ENCODE measurements at regions not wholly inside any gene's neighbourhood (a gene's known extent, or its start where the extent isn't known, plus 50 kb on each side); places are given as distances from the start of the nearest gene placed in this dataset.

- intact Hi-C loops (cut with DNase I) = no loop called here
- DNase-seq (ENCODE audit: low spot score) = no peak
Measured at GRCh38 chr14:99072433-99072832, 199.6 kb downstream of the BCL11B start.

GRCh38 chr14:99072956-99073355 lies 199.0 kb downstream of the BCL11B start:
- intact Hi-C loops (cut with DNase I) = no loop called here
- DNase-seq (ENCODE audit: low spot score) = no peak

- DNase-seq (ENCODE audit: low spot score) = no peak
- intact Hi-C loops (cut with DNase I) = no loop called here
Measured at GRCh38 chr14:99073431-99073830, 198.6 kb downstream of the BCL11B start.

- intact Hi-C loops (cut with DNase I) = no loop called here
- DNase-seq (ENCODE audit: low spot score) = peak; percentile 62
Measured at GRCh38 chr14:99075061-99075460, 196.9 kb downstream of the BCL11B start.

- no peak for DNase-seq (ENCODE audit: low spot score)
- intact Hi-C loops (cut with DNase I) = no loop called here
Measured at GRCh38 chr14:99075771-99076375, 196.1 kb downstream of the BCL11B start.

GRCh38 chr14:99077076-99077843 lies 194.7 kb downstream of the BCL11B start:
- intact Hi-C loops (cut with DNase I) = no loop called here
- no peak for DNase-seq (ENCODE audit: low spot score)

- DNase-seq (ENCODE audit: low spot score) = no peak
- intact Hi-C loops (cut with DNase I) = no loop called here
Measured at GRCh38 chr14:99077844-99078236, 194.2 kb downstream of the BCL11B start.

- intact Hi-C loops (cut with DNase I) = no loop called here
- no peak for DNase-seq (ENCODE audit: low spot score)
Measured at GRCh38 chr14:99078426-99078825, 193.6 kb downstream of the BCL11B start.

GRCh38 chr14:99079061-99079727 lies 192.8 kb downstream of the BCL11B start:
- intact Hi-C loops (cut with DNase I) = no loop called here
- no peak for DNase-seq (ENCODE audit: low spot score)

GRCh38 chr14:99080306-99080705 lies 191.7 kb downstream of the BCL11B start:
- intact Hi-C loops (cut with DNase I) = no loop called here
- DNase-seq (ENCODE audit: low spot score) = no peak

- intact Hi-C loops (cut with DNase I) = no loop called here
- DNase-seq (ENCODE audit: low spot score) = no peak
Measured at GRCh38 chr14:99081156-99081765, 190.7 kb downstream of the BCL11B start.

- intact Hi-C loops (cut with DNase I) = no loop called here
- DNase-seq (ENCODE audit: low spot score) = no peak
Measured at GRCh38 chr14:99081880-99082279, 190.1 kb downstream of the BCL11B start.

GRCh38 chr14:99093532-99094517 lies 178.2 kb downstream of the BCL11B start:
- DNase-seq (ENCODE audit: low spot score) = no peak
- intact Hi-C loops (cut with DNase I) = no loop called here

GRCh38 chr14:99094901-99095300 lies 177.1 kb downstream of the BCL11B start:
- intact Hi-C loops (cut with DNase I) = no loop called here

GRCh38 chr14:99095369-99095768 lies 176.6 kb downstream of the BCL11B start:
- intact Hi-C loops (cut with DNase I) = no loop called here
- DNase-seq (ENCODE audit: low spot score) = no peak

More at GRCh38 chr14:99094901-99095300, 177.1 kb downstream of the BCL11B start:
- no peak for DNase-seq (ENCODE audit: low spot score)

GRCh38 chr14:99098199-99098598 lies 173.8 kb downstream of the BCL11B start:
- no peak for DNase-seq (ENCODE audit: low spot score)
- intact Hi-C loops (cut with DNase I) = no loop called here

- DNase-seq (ENCODE audit: low spot score) = no peak
- intact Hi-C loops (cut with DNase I) = no loop called here
Measured at GRCh38 chr14:99099051-99099787, 172.8 kb downstream of the BCL11B start.

- no peak for DNase-seq (ENCODE audit: low spot score)
- intact Hi-C loops (cut with DNase I) = no loop called here
Measured at GRCh38 chr14:99100497-99101270, 171.3 kb downstream of the BCL11B start.
